Endothelial cell of umbilical vein (primary cell): ENCODE measurements at regions not wholly inside any gene's neighbourhood (a gene's known extent, or its start where the extent isn't known, plus 50 kb on each side); places are given as distances from the start of the nearest gene placed in this dataset.
"Not testable (repeated sequence)": the region's sequence is repeated elsewhere in the genome, so short reads cannot be mapped to it uniquely, and the experiment has no call there.

ENCODE experiments used
- MYC ChIP-seq: IDR thresholded peaks from one replicate; pipeline ENCODE4 v1.6.1; 2011; ENCODE audit warnings: mild to moderate bottlenecking, low read depth, low read length
- POLR2A ChIP-seq: IDR thresholded peaks from 2 replicates; pipeline ENCODE4 v1.6.1; 2012; ENCODE audit warnings: low read depth, mild to moderate bottlenecking, control low read depth, low read length
- POLR2AphosphoS5 ChIP-seq: IDR thresholded peaks from 2 replicates; pipeline ENCODE4 v1.6.1; 2012; ENCODE audit warnings: low read depth, mild to moderate bottlenecking, control low read depth, low read length, moderate library complexity; ENCODE audit not compliant: insufficient read depth
- TF ChIP-seq, protein P1 (sequence below), 2 donors: IDR thresholded peaks; 1 replicate in 1 of 2; 2 replicates in 1 of 2; pipeline ENCODE4 v1.5.1; 2011; ENCODE audit warnings: low read length in 2 of 2, mild to moderate bottlenecking in 2 of 2, moderate library complexity in 2 of 2, control low read depth in 1 of 2, inconsistent platforms in 1 of 2, low read depth in 1 of 2; ENCODE audit not compliant: insufficient read depth in 1 of 2; ENCODE audit errors: extremely low read depth in 1 of 2
- TF ChIP-seq, protein P2 (sequence below): IDR thresholded peaks from 2 replicates; pipeline ENCODE4 v1.6.1; 2011; ENCODE audit not compliant: insufficient read depth, insufficient read length

DNA sequence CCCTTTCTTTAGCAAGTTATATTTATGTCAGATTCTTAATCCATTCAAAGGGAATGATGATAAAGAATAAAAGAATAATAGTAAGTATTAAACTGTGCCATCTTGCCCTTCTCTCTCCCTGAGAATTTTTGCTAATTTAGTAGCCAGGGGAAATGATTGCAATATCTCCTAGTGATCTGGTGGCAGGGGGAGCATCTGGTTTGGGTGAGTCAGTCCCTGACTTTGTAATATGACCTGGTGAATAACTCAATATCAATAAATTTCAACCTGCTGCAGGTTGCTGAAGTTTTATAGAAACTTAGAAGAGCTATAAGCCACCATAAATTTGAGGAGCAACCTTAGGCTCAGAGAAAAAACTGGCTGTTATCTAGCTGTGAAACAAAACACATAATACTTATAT is 149.4 kb downstream of the SYT15 start:
- TF ChIP-seq, protein P1, sequence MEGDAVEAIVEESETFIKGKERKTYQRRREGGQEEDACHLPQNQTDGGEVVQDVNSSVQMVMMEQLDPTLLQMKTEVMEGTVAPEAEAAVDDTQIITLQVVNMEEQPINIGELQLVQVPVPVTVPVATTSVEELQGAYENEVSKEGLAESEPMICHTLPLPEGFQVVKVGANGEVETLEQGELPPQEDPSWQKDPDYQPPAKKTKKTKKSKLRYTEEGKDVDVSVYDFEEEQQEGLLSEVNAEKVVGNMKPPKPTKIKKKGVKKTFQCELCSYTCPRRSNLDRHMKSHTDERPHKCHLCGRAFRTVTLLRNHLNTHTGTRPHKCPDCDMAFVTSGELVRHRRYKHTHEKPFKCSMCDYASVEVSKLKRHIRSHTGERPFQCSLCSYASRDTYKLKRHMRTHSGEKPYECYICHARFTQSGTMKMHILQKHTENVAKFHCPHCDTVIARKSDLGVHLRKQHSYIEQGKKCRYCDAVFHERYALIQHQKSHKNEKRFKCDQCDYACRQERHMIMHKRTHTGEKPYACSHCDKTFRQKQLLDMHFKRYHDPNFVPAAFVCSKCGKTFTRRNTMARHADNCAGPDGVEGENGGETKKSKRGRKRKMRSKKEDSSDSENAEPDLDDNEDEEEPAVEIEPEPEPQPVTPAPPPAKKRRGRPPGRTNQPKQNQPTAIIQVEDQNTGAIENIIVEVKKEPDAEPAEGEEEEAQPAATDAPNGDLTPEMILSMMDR (IDR thresholded peaks at IDR 0.05; ENCODE audit: extremely low read depth in 1 of 2, insufficient read depth in 1 of 2, low read depth in 1 of 2, low read length in 2 of 2) = not testable (repeated sequence)
- TF ChIP-seq, protein P2, sequence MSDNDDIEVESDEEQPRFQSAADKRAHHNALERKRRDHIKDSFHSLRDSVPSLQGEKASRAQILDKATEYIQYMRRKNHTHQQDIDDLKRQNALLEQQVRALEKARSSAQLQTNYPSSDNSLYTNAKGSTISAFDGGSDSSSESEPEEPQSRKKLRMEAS = not testable (repeated sequence)
- not testable (repeated sequence) for TF ChIP-seq POLR2AphosphoS5, MYC, POLR2A
